Type B pancreatic cell (in vitro differentiated cells): ENCODE measurements at regions not wholly inside any gene's neighbourhood (a gene's known extent, or its start where the extent isn't known, plus 50 kb on each side); places are given as distances from the start of the nearest gene placed in this dataset.
"Not testable (repeated sequence)": the region's sequence is repeated elsewhere in the genome, so short reads cannot be mapped to it uniquely, and the experiment has no call there.

ENCODE experiments used
- DNase-seq: peaks from one replicate; pipeline ENCODE4 v3.0.0; 2021; ENCODE audit warnings: mixed read lengths; ENCODE audit not compliant: unreplicated experiment; ENCODE audit errors: extremely low spot score
- H3K27ac Mint-ChIP-seq: 2 replicates; pipeline ENCODE4 v1.8.0; 2021; ENCODE audit warnings: mild to moderate bottlenecking, mixed read lengths
- H3K27me3 Mint-ChIP-seq: 2 replicates; pipeline ENCODE4 v1.8.0; 2021; ENCODE audit warnings: mixed read lengths
- H3K36me3 Mint-ChIP-seq: 2 replicates; pipeline ENCODE4 v1.8.0; 2021; ENCODE audit warnings: mixed read lengths
- H3K4me1 Mint-ChIP-seq: one replicate; pipeline ENCODE4 v1.8.0; 2021; ENCODE audit warnings: mixed read lengths; ENCODE audit not compliant: unreplicated experiment
- H3K4me3 Mint-ChIP-seq: 2 replicates; pipeline ENCODE4 v1.8.0; 2021; ENCODE audit warnings: mild to moderate bottlenecking, mixed read lengths
- H3K9me3 Mint-ChIP-seq: 2 replicates; pipeline ENCODE4 v1.8.0; 2021; ENCODE audit warnings: mixed read lengths
- CTCF ChIP-seq: fragments of 200-600 bp; sonication (generic); conservative IDR thresholded peaks from 2 replicates; pipeline ENCODE4 v1.5.0; 2021; ENCODE audit warnings: antibody characterized with exemption, mild to moderate bottlenecking

GRCh38 chr1:38657873-38658272, 201.7 kb downstream of the RRAGC start:
- Mint-ChIP-seq H3K4me1 (no peaks in the 10 kb centered on the region), H3K4me3 (no peak overlapping the region), H3K27ac (no peak overlapping the region), H3K27me3 (peaks cover 37% of the 10 kb centered on the region), H3K9me3 (no peaks in the 10 kb centered on the region), H3K36me3 (no peaks in the 10 kb centered on the region)
- no peak for TF ChIP-seq CTCF
- no peak for DNase-seq

- Mint-ChIP-seq H3K36me3 (no peaks in the 10 kb centered on the region), H3K4me1 (no peaks in the 10 kb centered on the region), H3K27ac (no peak overlapping the region), H3K9me3 (no peaks in the 10 kb centered on the region), H3K27me3 (peaks cover 34% of the 10 kb centered on the region), H3K4me3 (no peak overlapping the region)
- DNase-seq: no peak
- TF ChIP-seq CTCF: no peak
Observed at GRCh38 chr1:38657207-38657840, 202.2 kb downstream of the RRAGC start.

- peaks cover 33% of the 10 kb centered on the region for H3K27me3 Mint-ChIP-seq
- TF ChIP-seq CTCF: no peak
- no peak overlapping the region for H3K27ac Mint-ChIP-seq
Observed at GRCh38 chr1:38656726-38657125, 202.8 kb downstream of the RRAGC start.

GRCh38 chr1:38652217-38652616, 207.4 kb downstream of the RRAGC start:
- Mint-ChIP-seq H3K27me3 (peaks cover 26% of the 10 kb centered on the region), H3K36me3 (no peaks in the 10 kb centered on the region), H3K4me1 (no peaks in the 10 kb centered on the region), H3K4me3 (no peak overlapping the region), H3K9me3 (no peaks in the 10 kb centered on the region), H3K27ac (no peak overlapping the region)
- no peak for DNase-seq
- TF ChIP-seq CTCF: no peak

More at GRCh38 chr1:38656726-38657125, 202.8 kb downstream of the RRAGC start:
- no peaks in the 10 kb centered on the region for H3K9me3 Mint-ChIP-seq
- no peaks in the 10 kb centered on the region for H3K4me1 Mint-ChIP-seq
- H3K4me3 Mint-ChIP-seq: no peak overlapping the region
- H3K36me3 Mint-ChIP-seq: no peaks in the 10 kb centered on the region
- DNase-seq: no peak

GRCh38 chr1:38651669-38652068, 207.9 kb downstream of the RRAGC start:
- DNase-seq: no peak
- no peak for TF ChIP-seq CTCF
- Mint-ChIP-seq H3K9me3 (no peaks in the 10 kb centered on the region), H3K4me3 (no peak overlapping the region), H3K36me3 (no peaks in the 10 kb centered on the region), H3K27me3 (peaks cover 24% of the 10 kb centered on the region), H3K27ac (no peak overlapping the region), H3K4me1 (no peaks in the 10 kb centered on the region)

- Mint-ChIP-seq H3K27me3 (peaks cover 13% of the 10 kb centered on the region), H3K9me3 (no peaks in the 10 kb centered on the region), H3K27ac (no peak overlapping the region), H3K4me3 (no peak overlapping the region), H3K36me3 (no peaks in the 10 kb centered on the region), H3K4me1 (no peaks in the 10 kb centered on the region)
- DNase-seq: no peak
- no peak for TF ChIP-seq CTCF
Observed at GRCh38 chr1:38648417-38648816, 211.2 kb downstream of the RRAGC start.

- not testable (repeated sequence) for H3K36me3 Mint-ChIP-seq, H3K9me3 Mint-ChIP-seq, H3K4me3 Mint-ChIP-seq, DNase-seq, H3K4me1 Mint-ChIP-seq, H3K27ac Mint-ChIP-seq
- H3K27me3 Mint-ChIP-seq: peaks cover 20% of the 10 kb centered on the region
Observed at GRCh38 chr1:38647341-38647740, 212.2 kb downstream of the RRAGC start.
